Activated CD8-positive, alpha-beta T cell treated with anti-CD3 and anti-CD28 coated beads, Interleukin-2, amount 10 ng/mL, durations not matched to agents 7 days and 5 days (primary cell): ENCODE measurements at regions not wholly inside any gene's neighbourhood (a gene's known extent, or its start where the extent isn't known, plus 50 kb on each side); places are given as distances from the start of the nearest gene placed in this dataset.

Experiments used
- ATAC-seq: fragments of 150-1000 bp; cut with Tn5 transposase; one replicate; pipeline ENCODE4 v1.10.0; 2021; ENCODE audit warnings: moderate library complexity
- CTCF ChIA-PET: fragments of 350-600 bp; sonication (Branson Sonifier 250); formaldehyde crosslinking; loops from one replicate; lab custom pipeline; 2021; ENCODE audit warnings: antibody characterized with exemption; lab: Charles Lee
- POLR2A ChIA-PET: fragments of 350-600 bp; sonication (Branson Sonifier 250); formaldehyde crosslinking; loops from one replicate; lab custom pipeline; 2021; ENCODE audit warnings: antibody characterized with exemption; lab: Charles Lee
- DNase-seq: peaks from one replicate; pipeline ENCODE4 v3.0.0-alpha.2; 2020
- H3K27ac Mint-ChIP-seq: one replicate; pipeline ENCODE4 v1.8.0; 2021; ENCODE audit warnings: mild to moderate bottlenecking, mixed read lengths
- H3K27me3 Mint-ChIP-seq: one replicate; pipeline ENCODE4 v1.8.0; 2021; ENCODE audit warnings: low read depth, mixed read lengths
- H3K36me3 Mint-ChIP-seq: one replicate; pipeline ENCODE4 v1.8.0; 2021; ENCODE audit warnings: low read depth, mixed read lengths
- H3K4me1 Mint-ChIP-seq: one replicate; pipeline ENCODE4 v1.8.0; 2021; ENCODE audit warnings: low read depth, mixed read lengths
- H3K4me3 Mint-ChIP-seq: one replicate; pipeline ENCODE4 v1.8.0; 2021; ENCODE audit warnings: mild to moderate bottlenecking, mixed read lengths
- H3K9me3 Mint-ChIP-seq: one replicate; pipeline ENCODE4 v1.8.0; 2022; ENCODE audit warnings: mixed read lengths; ENCODE audit not compliant: insufficient read depth

GRCh38 chr3:31009881-31010280, 115.4 kb upstream of the GADL1 start:
- Mint-ChIP-seq H3K9me3 (no peaks in the 10 kb centered on the region), H3K4me1 (peaks cover 4% of the 10 kb centered on the region), H3K27ac (no peak overlapping the region), H3K4me3 (no peak overlapping the region), H3K36me3 (no peaks in the 10 kb centered on the region), H3K27me3 (peaks cover 3% of the 10 kb centered on the region)
- ChIA-PET POLR2A (interaction anchor here (0.7 kb wide), 1 partner anchor 13 kb away, joined by 3 read pairs; no protein-coding TSS in a partner anchor), CTCF (no interaction called here)
- ATAC-seq: no peak
- no peak for DNase-seq

- Mint-ChIP-seq H3K4me1 (peaks cover 4% of the 10 kb centered on the region), H3K4me3 (no peak overlapping the region), H3K9me3 (no peaks in the 10 kb centered on the region), H3K27me3 (peaks cover 3% of the 10 kb centered on the region), H3K36me3 (no peaks in the 10 kb centered on the region), H3K27ac (no peak overlapping the region)
- no peak for DNase-seq
- CTCF ChIA-PET: interaction anchor here (0.6 kb wide), 1 partner anchor 70 kb away, joined by 3 read pairs; no protein-coding TSS in a partner anchor
- no peak for ATAC-seq
- POLR2A ChIA-PET: interaction anchor here (0.7 kb wide), 1 partner anchor 14 kb away, joined by 3 read pairs; no protein-coding TSS in a partner anchor
Measured at GRCh38 chr3:31010491-31010890, 116.0 kb upstream of the GADL1 start.

GRCh38 chr3:31011380-31011779, 116.9 kb upstream of the GADL1 start:
- peaks cover 4% of the 10 kb centered on the region for H3K4me1 Mint-ChIP-seq
- no peak for ATAC-seq
- H3K9me3 Mint-ChIP-seq: no peaks in the 10 kb centered on the region
- H3K27me3 Mint-ChIP-seq: peaks cover 3% of the 10 kb centered on the region
- ChIA-PET CTCF (no interaction called here), POLR2A (no interaction called here)
- DNase-seq: no peak
- no peaks in the 10 kb centered on the region for H3K36me3 Mint-ChIP-seq
- no peak overlapping the region for H3K27ac Mint-ChIP-seq
- H3K4me3 Mint-ChIP-seq: no peak overlapping the region

GRCh38 chr3:31013090-31013489, 118.6 kb upstream of the GADL1 start:
- ATAC-seq (no peak), DNase-seq (no peak)
- no peaks in the 10 kb centered on the region for H3K36me3 Mint-ChIP-seq
- H3K27me3 Mint-ChIP-seq: peaks cover 3% of the 10 kb centered on the region
- ChIA-PET CTCF (no interaction called here), POLR2A (no interaction called here)
- no peaks in the 10 kb centered on the region for H3K9me3 Mint-ChIP-seq
- no peak overlapping the region for H3K27ac Mint-ChIP-seq
- H3K4me3 Mint-ChIP-seq: no peak overlapping the region
- peaks cover 4% of the 10 kb centered on the region for H3K4me1 Mint-ChIP-seq

GRCh38 chr3:31013843-31014242, 119.4 kb upstream of the GADL1 start:
- H3K27ac Mint-ChIP-seq: no peak overlapping the region
- peaks cover 4% of the 10 kb centered on the region for H3K4me1 Mint-ChIP-seq
- CTCF ChIA-PET: no interaction called here
- H3K4me3 Mint-ChIP-seq: no peak overlapping the region
- no peaks in the 10 kb centered on the region for H3K36me3 Mint-ChIP-seq
- POLR2A ChIA-PET: no interaction called here
- DNase-seq (no peak), ATAC-seq (no peak)
- H3K9me3 Mint-ChIP-seq: no peaks in the 10 kb centered on the region
- H3K27me3 Mint-ChIP-seq: peaks cover 3% of the 10 kb centered on the region

GRCh38 chr3:31014317-31015040, 120.0 kb upstream of the GADL1 start:
- Mint-ChIP-seq H3K27me3 (peaks cover 3% of the 10 kb centered on the region), H3K9me3 (no peaks in the 10 kb centered on the region), H3K4me3 (no peak overlapping the region), H3K27ac (no peak overlapping the region), H3K4me1 (no peaks in the 10 kb centered on the region), H3K36me3 (no peaks in the 10 kb centered on the region)
- no peak for DNase-seq
- ChIA-PET POLR2A (no interaction called here), CTCF (interaction anchor here (0.7 kb wide), 1 partner anchor 79 kb away, joined by 3 read pairs; no protein-coding TSS in a partner anchor)
- no peak for ATAC-seq

GRCh38 chr3:31016196-31016595, 121.7 kb upstream of the GADL1 start:
- POLR2A ChIA-PET: no interaction called here
- H3K36me3 Mint-ChIP-seq: no peaks in the 10 kb centered on the region
- no peaks in the 10 kb centered on the region for H3K27me3 Mint-ChIP-seq

GRCh38 chr3:31022716-31023115, 128.3 kb upstream of the GADL1 start:
- CTCF ChIA-PET: no interaction called here
- H3K36me3 Mint-ChIP-seq: no peaks in the 10 kb centered on the region
- H3K4me1 Mint-ChIP-seq: peaks cover 4% of the 10 kb centered on the region
- ATAC-seq: no peak
- POLR2A ChIA-PET: no interaction called here
- no peak overlapping the region for H3K4me3 Mint-ChIP-seq
- H3K9me3 Mint-ChIP-seq: peaks cover 5% of the 10 kb centered on the region
- DNase-seq: no peak
- H3K27me3 Mint-ChIP-seq: no peaks in the 10 kb centered on the region
- H3K27ac Mint-ChIP-seq: no peak overlapping the region

More at GRCh38 chr3:31016196-31016595, 121.7 kb upstream of the GADL1 start:
- CTCF ChIA-PET: no interaction called here
- Mint-ChIP-seq H3K4me3 (no peak overlapping the region), H3K27ac (no peak overlapping the region), H3K9me3 (no peaks in the 10 kb centered on the region), H3K4me1 (no peaks in the 10 kb centered on the region)
- no peak for DNase-seq
- ATAC-seq: no peak

GRCh38 chr3:31025541-31025940, 131.1 kb upstream of the GADL1 start:
- Mint-ChIP-seq H3K27me3 (no peaks in the 10 kb centered on the region), H3K4me1 (peaks cover 4% of the 10 kb centered on the region), H3K4me3 (no peak overlapping the region), H3K9me3 (peaks cover 10% of the 10 kb centered on the region), H3K36me3 (no peaks in the 10 kb centered on the region), H3K27ac (no peak overlapping the region)
- POLR2A ChIA-PET: no interaction called here
- CTCF ChIA-PET: no interaction called here
- no peak for ATAC-seq
- DNase-seq: no peak

- Mint-ChIP-seq H3K9me3 (peaks cover 10% of the 10 kb centered on the region), H3K4me1 (peaks cover 4% of the 10 kb centered on the region), H3K27me3 (no peaks in the 10 kb centered on the region), H3K4me3 (no peak overlapping the region), H3K27ac (no peak overlapping the region), H3K36me3 (no peaks in the 10 kb centered on the region)
- ChIA-PET POLR2A (no interaction called here), CTCF (interaction anchor here (2.0 kb wide), 1 partner anchor 11 kb away, joined by 6 read pairs; no protein-coding TSS in a partner anchor)
- ATAC-seq: no peak
- no peak for DNase-seq
Measured at GRCh38 chr3:31027191-31027761, 132.8 kb upstream of the GADL1 start.

GRCh38 chr3:31027914-31028313, 133.5 kb upstream of the GADL1 start:
- H3K36me3 Mint-ChIP-seq: no peaks in the 10 kb centered on the region
- H3K4me3 Mint-ChIP-seq: no peak overlapping the region
- peaks cover 4% of the 10 kb centered on the region for H3K4me1 Mint-ChIP-seq
- ChIA-PET CTCF (interaction anchor here (2.0 kb wide), 1 partner anchor 11 kb away, joined by 6 read pairs; no protein-coding TSS in a partner anchor), POLR2A (no interaction called here)
- H3K27ac Mint-ChIP-seq: no peak overlapping the region
- DNase-seq: no peak
- ATAC-seq: no peak
- H3K27me3 Mint-ChIP-seq: no peaks in the 10 kb centered on the region
- peaks cover 10% of the 10 kb centered on the region for H3K9me3 Mint-ChIP-seq

GRCh38 chr3:31028766-31029165, 134.3 kb upstream of the GADL1 start:
- Mint-ChIP-seq H3K27ac (no peak overlapping the region), H3K9me3 (peaks cover 10% of the 10 kb centered on the region), H3K27me3 (no peaks in the 10 kb centered on the region), H3K36me3 (no peaks in the 10 kb centered on the region), H3K4me1 (peaks cover 4% of the 10 kb centered on the region), H3K4me3 (no peak overlapping the region)
- no peak for DNase-seq
- POLR2A ChIA-PET: no interaction called here
- CTCF ChIA-PET: interaction anchor here (2.0 kb wide), 1 partner anchor 10 kb away, joined by 6 read pairs; no protein-coding TSS in a partner anchor
- no peak for ATAC-seq
